ENCODE measurements at regions not wholly inside any gene's neighbourhood (a gene's known extent, or its start where the extent isn't known, plus 50 kb on each side); places are given as distances from the start of the nearest gene placed in this dataset.

- TF ChIP-seq CTCF (IDR thresholded peaks at IDR 0.05) (no peak), POLR2A (IDR thresholded peaks at IDR 0.05) (no peak)
Measured at GRCh38 chr14:87264796-87265195, 728.2 kb downstream of the GALC start.

All from thyroid gland (tissue), 4 donors.